RPMI7951 (cell line): ENCODE measurements at regions not wholly inside any gene's neighbourhood (a gene's known extent, or its start where the extent isn't known, plus 50 kb on each side); places are given as distances from the start of the nearest gene placed in this dataset.

Source experiments
- DNase-seq: peaks from one replicate; pipeline ENCODE4 v3.0.0-alpha.2; 2012; ENCODE audit warnings: low read depth

DNA sequence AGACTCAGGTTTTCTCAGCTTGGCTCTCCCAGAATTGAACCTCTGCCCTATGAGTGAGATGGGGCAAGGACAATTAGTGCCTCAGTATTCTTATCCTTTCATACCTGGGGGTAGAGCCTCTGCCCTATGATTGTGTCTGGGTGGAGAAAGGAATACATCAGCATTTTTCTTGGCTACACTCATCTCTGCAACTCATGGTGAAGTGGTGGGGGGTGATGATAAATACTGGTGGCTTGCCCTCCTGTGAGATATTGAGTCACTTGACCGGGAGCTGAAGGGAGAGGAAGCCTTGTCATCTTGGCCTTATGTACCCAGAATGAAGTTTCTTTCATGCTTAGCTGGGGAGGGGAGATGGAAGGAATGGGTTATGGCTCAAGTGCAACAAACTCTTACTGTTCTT is 71.3 kb upstream of the ENOX2 start:
- peak; percentile 1 for DNase-seq

DNA sequence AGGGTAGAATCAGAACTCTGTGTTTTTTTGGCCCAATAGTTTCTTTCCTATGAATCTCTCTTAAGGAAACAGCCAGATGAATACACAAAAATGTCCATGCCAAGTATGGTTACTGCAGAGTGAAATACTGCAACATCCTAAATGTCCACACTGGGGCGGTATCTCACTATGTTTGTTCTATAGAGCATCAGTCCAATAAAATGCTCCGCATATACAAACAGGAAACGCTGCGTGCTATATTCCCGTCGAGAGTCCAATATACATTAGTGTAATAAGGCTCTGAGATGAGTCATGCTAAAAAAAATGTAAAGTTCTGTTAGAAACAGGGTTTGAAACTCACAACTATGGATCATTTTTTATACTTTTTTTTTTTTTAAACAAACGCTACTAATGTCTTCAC is 72.9 kb upstream of the ENOX2 start:
- peak; percentile 37 for DNase-seq

DNA sequence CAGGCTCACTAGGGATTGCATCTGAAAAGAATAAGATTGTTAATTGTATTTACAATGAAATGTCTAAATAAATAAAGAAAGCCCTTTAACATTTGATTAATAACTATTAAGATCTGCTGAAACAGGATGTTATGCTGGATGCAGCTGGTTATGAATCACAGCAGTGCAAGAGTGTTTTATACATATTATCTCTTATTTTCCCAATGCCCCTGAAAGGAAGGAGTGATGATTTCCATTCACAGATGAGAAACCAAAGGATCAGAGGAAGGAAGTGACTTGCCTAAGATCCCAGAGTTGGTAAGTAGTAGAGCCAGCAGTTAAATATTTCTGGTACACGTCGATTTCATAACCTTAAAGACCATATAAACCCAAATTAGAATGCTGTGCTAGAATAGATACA is 76.3 kb upstream of the ARHGAP36 start:
- no peak for DNase-seq

DNA sequence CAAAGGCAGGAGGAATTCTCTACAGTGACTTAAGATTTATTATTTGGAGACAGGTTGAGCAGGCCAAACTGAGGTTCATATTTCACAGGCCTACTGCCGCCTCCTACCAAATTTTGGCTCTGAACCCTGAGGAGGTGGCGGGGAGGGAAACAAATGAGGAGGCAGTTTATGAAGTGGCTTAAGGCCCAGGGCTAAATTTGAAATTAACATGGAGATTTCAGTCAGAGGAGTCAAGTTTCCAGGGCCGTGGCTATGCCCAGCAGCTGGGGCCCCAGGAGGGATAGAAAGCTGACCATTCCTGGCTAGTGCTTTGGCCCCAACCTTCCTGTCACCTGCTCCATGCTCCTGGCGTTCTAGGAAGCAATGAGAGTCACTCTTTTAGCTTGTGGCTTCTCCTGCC is 73.4 kb upstream of the ARHGAP36 start:
- DNase-seq: no peak

DNA sequence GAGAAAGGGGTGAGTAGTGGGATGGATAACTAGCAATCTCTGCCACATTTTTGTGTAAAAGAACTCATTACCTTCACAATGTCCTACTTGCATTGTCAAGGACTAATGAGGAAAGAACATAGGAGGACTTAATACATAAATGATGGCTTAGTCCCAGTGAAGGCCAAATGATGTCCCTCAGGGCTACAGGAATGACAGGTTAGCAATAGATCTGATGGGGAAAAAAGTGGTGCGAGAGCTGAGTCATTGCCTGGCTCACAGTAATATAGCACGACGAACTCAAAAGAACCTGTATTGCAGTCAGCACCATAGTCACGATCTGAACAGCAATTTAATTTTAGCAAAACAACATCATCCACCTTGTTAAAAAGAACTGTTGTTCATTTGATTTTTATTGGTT is 70.9 kb upstream of the ARHGAP36 start:
- DNase-seq: no peak

DNA sequence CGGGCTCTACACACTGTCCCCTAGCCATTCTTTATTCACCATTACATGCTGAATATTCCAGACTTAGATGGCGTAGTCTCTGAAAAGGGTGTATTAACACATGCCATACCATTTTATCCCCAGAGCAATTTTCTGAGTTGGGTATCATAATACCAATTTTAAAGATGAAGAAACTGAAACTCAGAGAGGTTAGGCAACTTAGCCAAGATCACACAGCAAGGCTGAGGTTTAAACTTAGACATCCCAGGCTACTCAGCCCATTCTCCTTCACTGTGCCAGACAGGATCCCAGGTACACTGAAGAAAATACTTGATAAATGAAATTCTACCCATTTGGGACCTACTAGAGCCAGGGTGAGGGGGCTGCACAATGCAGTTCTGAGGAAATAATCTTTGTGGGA is 67.4 kb upstream of the ARHGAP36 start:
- DNase-seq: no peak

DNA sequence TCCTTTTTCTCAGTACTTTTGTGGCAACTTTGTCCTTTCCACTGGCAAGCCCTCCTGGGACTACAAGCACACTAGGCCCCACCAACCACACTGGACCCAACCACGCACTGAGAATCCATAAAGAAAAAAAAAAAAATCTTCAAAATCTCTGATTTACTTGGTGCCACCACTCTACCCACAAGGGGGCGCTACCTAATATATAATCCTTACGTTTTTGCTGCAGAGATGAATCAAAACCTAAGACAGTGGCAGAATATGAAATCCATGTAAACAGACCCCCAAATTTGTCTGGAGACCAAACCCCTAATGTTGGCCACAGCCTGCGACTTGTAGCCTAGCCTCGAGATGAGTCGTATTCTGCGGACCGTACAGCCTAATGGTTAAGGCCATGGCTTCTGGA is 63.5 kb upstream of the ARHGAP36 start:
- DNase-seq: peak; percentile 3

DNA sequence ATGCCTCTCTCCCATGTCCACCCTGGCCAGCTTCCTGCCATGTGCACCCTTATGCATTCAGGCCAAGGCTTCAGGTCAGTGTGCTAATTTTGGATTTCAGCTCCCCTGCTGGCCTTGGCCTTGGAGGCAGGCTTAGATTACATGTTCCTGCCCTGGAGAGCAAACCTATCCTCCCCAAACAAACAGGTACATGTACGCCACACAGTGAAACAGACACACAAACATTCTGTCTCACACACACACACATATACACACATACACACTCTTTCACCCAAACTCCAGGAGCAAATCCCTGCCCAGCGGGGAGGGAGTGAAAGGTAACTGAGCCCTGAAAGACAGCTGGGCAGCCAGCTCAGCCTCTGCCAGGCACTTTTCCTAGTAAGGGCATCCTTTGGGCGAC is 62.7 kb upstream of the ARHGAP36 start:
- no peak for DNase-seq

DNA sequence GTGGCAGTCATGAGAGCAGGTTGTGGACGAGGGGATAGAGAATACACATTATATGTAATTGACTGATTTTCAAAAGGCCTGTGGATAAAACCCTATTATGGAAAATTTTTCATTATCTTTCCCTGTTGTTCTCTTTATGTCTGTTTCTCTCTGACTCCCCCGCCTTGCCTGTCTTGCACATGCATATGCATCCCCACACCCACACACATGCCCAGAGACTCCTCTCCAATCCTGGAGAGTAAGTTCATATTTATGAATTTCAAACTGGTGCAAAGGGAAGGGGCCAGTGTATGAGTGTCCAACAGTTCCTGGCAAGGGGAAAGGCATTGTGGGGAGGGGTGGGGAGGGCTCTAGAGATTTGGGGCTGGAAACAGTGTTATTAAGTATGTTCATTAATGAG is 60.8 kb upstream of the ARHGAP36 start:
- DNase-seq: no peak

DNA sequence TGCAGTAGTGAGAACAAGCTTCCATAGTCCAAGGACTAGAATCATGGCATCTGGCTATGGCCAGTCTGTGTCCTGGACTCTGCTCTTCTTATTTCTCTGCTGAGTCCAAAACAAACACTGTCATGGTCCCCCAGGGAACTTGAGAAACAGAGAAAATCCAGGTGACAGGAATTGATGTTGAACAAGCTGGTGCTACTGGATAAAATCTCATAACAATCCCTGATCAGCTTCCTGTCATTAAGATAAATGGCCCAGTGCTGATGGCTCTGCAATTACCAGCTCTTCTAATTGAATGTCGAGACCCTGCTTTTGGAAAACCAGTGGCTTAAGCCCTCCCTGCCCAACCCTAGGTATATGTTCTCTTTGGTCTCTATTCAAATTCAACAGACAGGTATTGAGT is 58.8 kb upstream of the ARHGAP36 start:
- DNase-seq: no peak
